IPS-NIHi11 (cell line): ENCODE measurements at regions not wholly inside any gene's neighbourhood (a gene's known extent, or its start where the extent isn't known, plus 50 kb on each side); places are given as distances from the start of the nearest gene placed in this dataset.

Experiments
- DNase-seq: peaks from one replicate; pipeline ENCODE4 v3.0.0; 2012; ENCODE audit warnings: mixed read lengths, low spot score

DNA sequence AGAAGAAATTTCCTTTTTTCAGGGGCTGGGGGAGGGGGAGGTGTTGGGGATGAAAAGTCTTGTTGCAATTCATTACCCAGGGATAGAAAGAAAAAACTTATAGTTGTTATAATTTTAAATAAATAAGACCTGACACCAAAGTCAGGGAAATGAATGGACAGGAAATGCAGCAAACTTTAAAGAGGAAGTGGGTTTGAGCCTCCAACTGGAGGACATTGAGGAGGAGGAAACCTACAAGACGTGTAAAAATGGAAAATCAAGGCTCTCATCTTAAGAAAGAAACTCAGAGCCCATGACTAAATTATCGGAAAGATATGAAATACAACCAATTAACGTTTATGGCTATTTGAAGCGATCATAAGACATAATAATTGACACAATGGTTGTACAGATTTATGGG, 54.4 kb downstream of the NIBAN1 start:
- DNase-seq, result no peak

DNA sequence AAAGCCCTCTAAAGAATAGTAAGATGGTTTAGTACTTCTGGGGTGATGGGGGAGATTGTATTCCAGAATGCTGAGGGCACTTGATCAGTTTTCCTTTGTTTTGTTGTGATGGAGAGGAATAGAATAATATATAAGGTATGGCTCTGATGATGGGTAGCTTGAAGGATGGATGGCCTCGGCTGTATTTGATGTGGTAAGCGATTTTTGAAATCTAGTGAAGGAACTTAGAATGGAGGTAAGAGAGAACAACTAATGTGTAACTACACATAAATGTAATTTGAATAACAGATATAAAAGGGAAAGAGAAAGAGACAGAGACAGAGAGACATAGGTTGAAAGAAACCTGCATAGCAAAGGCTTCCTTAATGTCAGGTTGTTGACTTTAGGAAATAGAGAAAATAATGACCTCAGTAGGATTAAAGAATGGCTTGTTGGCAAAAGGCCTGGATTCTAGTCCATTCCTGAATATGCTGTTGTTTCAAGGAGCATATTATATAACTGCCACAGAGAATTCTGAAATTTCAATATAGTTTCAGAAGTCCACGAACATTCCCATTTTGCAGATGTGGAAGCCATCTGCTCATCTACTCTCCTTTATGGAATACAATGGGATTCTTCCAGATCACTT, 58.7 kb downstream of the NIBAN1 start:
- DNase-seq, result no peak

DNA sequence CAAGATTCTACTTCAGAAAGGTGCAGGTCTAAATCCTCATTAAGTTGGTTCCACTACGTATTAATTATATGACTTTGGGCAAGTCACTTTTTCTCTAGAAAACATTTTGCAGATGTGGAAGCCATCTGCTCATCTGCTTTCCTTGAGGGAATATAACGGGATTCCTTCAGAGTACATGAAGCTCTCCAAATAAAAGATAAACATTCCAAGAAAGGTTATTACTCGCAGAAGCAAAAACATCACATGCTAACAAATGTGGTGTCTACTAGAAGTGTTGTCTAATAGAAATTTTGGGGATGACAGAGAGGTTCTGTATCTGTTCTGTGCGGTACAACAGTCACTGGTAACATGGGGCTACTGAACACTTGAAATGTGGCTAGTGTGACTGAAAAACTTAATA, 60.2 kb downstream of the NIBAN1 start:
- DNase-seq, result no peak

DNA sequence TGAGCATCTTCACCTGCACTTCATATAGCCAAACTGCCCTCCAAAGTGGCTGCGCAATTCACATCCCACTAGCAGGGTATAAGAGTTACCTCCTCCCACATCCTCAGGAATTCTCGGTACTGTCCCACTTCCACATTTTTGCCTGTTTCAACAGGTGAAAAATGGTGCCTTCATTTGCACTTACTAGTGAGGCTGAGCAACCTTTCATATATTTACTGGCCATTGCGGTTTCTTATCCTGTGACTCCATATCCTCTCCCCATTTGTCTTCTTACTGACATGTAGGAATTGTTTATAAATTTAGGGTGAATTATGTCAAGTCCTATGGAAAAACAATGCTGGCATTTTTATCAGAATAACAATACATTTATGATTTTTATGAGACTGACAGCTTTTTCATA, 61.9 kb downstream of the NIBAN1 start:
- no peak for DNase-seq

DNA sequence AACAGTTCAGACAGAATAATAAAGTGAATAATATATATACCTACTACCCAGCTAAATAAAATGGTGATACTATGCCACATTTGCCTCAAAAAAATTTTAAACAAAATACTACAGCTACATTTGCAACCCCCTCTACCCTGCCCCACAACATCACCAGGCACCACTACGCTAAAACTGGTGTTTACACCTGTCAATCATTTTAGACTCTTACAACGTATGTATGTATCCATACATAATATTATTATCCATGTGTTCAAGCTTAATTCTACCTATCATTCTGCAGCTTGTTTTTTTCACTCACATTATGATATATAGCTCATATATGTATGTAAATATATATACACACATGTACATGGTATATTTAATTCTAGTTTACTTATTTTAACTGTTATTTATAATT, 62.5 kb downstream of the NIBAN1 start:
- DNase-seq, result no peak

DNA sequence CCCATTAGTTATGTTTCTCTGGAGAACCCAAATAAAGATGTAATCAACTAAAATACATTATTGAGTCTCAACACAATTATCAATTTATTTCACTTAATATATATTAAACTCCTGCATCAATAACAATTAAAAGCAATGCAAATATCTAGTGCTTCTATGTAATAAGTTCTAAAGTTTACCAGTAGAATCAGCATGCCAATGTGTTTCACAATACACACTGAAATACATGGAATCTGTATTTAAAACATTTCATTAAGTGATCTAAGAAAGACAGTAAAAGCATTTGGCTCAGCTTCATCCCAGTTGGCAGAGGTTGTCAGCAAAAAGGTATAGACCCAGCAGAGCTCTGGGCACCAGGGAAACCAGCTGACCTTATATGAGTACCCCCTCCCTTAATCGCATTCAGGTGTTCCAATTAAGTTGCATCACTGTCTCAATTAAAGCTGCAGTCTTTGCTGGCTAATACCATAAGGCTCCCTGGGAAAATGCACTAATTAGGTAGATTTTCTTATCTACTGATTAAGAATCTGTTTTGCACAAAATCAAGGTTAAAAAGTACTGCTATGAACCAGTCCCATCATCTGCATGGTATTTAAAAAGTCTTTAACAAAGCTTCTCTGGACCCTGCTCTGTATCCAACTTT, 63.1 kb downstream of the NIBAN1 start:
- no peak for DNase-seq

DNA sequence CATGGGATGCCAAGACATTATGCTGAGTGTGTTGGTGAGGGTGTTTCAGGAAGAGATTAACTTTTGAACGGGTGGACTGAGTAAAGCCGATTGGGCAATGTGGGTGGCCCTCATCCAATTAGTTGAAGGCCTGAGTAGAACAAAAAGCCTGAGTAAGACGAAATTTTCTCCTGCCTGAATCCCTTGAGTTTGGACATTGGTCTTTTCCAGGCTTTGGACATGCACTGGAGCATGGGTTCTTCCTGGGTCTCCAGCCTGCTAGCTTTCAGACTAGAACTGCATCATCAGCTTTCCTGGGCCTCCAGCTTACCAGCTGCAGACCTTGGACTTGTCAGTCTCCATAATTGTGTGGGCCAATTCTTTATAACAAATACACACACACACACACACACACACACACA, 63.6 kb downstream of the NIBAN1 start:
- DNase-seq, result no peak

DNA sequence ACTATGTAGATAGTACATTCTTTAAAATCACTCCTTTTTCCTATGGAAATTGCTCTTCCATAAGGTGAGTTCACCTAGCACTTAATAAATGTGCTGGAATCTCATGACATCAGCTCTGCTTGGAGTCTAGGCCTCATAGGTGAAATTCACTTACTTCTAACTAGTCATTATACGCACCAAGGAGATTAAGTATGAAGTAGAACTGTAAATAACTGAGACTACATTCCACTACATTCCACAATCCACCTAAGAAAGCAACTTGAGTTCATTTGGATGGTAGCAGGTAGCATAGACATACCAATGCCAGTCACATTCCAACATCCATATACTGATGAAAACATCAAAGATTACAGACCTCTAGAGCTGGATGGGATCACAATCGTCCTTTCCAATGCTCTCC, 64.3 kb downstream of the NIBAN1 start:
- no peak for DNase-seq

DNA sequence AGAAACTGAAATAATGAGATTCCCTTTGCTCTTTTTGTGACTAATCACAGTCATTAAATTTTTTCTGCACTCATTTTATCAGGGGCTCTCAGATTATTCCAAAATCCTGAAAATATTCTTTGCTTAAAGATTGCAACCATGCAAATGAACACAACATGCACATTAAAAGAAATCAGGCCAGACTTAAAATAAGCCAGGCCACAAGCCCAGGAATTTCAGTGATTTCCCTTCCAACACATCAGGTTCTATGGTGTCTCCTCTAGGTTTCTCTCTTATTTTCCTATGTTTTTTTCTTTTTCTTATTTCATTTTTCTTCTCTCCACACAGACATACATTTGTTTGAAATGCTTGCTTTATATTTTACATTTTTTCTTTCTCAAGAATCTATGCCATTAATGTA, 65.3 kb downstream of the NIBAN1 start:
- no peak for DNase-seq

DNA sequence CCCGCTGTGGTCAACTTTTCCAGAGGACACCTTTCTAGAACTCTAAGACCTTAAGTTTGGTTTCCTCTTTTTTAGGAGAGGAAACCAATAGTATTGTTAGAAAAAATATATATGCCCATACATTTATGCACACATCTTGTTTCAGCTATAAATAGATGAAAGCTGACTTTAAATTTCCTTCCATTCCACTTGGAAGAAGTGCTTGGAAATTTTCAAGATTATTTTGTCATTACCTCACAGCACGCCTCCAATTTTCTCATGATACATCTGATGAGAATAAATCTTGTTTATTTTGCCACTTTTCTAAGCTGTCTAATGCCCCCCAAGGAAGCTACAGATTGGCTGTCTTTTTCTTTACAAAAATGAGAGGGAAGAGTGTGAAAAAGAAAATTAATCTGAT, 65.8 kb downstream of the NIBAN1 start:
- DNase-seq, result no peak

DNA sequence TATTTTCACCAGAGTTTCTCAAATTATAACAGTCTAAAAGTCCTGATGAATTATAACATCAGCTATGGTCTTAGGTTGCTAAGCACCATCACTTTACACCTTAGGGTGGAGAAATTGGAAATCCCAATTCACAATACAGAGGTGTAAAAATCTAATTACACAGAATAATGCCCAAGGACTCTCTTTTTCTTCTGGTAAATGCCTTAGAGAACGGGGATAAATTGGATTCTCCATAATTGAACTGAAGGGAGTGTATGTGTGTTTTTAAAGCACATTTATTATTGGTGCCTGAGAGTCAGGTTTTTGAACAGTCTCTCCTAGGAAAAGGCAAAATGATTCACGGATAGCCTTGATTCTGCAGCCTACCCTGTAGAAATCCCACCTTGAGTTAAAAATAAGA, 66.8 kb downstream of the NIBAN1 start:
- no peak for DNase-seq

DNA sequence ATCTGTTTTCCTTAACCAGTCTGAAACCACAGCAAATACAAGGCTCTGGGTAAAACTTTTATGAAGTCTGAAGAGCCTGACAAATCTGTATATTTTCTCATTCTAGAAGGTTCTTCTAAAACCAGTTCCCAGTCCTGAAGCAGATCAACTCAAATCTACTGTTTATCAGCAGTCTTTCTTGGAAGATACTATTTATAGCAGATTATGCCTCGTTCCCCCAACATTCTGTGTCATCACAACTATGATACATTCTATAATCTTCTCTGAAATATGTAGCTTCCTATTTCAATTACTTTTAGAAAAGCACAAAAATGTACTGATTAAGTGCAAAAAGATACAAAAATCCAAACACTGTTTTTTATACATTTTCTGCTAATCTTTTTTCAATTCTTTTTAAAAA, 67.5 kb downstream of the NIBAN1 start:
- DNase-seq, result no peak

DNA sequence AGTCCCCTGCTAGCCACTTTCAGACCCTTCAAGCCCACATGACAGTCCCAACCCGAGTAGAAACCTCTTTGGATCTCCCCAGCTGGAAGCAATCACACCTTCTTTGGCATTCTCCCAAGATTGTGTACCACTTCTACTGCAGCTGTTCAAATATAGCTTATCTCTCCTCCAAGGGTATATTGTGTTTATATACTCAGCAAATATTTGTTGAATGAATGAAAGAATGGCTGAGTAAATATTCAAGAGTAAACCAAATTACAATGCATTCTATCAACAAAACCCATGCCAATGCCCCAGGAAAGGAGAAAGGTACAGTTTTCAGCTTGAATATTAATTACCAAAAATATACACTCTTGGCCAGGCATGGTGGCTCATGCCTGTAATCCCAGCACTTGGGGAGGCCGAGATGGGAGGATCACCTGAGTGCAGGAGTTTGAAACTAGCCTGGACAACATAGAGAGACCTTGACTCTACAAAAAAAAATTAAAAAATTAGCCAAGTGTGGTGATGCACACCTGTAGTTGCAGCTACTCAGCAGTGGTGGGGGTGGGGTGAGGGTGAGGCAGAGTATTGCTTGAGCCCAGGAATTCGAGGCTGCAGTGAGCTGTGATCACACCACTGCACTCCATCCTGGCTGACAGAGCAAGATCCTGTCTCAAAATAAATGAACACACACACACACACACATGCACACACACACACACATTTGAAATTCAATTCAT, 68.5 kb downstream of the NIBAN1 start:
- no peak for DNase-seq

DNA sequence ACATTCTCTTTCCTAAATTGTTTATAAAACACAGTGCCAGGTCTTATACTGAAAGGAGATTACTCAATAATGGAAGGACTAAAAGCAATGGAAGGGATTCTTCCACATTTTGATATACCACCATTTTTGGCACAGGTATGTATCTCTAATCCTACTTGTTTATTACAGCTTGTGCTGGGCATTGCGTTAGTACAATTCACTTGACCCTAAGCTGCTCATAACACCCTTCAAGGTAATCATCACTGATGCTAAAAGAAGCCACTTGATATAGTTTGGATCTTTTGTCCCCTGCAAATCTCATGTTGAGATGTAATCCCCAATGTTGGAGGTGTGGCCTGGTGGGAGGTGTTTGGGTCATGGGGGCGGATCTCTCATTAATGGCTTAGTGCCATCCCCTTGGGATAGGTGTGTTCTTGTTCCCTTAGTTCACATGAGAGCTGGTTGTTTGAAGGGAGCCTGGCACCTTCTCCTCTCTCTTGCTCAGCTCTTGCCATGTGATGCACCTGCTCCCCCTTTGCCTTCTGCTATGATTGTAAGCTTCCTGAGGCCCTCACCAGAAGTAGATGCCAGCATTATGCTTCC, 71.1 kb downstream of the NIBAN1 start:
- DNase-seq, result no peak

DNA sequence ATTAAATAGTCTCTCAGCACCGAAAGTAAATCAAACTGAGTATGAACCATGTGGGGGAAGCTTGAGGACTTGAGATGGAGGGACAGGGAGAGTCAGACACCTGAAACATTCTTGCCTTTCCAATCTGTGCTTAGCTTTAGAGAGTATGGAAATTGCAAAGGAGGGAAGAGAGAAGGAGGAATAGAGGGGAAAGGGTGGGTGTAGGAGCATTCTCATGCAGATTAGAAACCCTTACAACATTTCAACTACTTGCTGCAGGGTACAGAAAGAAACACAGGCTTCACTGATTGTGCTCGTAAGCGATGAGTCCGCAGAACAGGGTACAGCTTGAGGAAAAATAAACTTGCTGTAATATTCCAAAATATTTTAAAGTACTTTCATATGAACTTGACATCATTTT, 73.8 kb downstream of the NIBAN1 start:
- no peak for DNase-seq

DNA sequence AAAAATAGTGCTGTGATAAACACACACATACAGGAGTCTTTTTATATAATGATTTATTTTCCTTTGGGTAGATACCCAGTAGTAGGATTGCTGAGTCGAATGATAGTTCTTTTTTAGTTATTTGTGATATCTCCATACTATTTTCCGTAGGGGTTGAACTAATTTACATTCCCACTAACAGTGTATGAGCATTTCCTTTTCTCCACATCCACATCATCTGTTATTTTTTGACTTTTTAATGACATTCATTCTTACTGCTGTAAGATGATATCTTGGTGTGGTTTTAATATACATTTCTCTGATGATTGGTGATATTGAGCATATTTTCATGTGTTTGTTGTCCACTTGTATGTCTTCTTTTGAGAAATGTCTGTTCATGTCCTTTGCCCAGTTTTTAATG, 78.3 kb downstream of the NIBAN1 start:
- no peak for DNase-seq

DNA sequence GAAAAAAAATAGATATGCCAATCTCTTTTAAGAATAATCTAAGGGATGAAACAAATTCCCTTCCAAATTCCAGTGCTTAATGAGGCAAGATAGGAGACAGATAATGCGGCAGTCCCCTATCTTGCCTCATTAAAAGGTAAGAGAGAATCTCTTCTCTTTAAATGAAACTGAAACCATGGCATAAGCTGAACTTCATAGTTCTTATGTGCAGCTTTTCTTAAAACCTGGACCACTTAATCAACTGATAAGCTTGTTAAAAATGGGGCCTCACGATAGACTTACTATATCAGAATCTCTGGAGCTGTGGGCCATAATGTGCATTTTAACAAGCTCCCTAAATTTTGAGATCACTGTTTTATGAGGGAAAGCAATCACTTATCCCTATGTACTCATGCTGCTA, 79.2 kb downstream of the NIBAN1 start:
- DNase-seq, result no peak

DNA sequence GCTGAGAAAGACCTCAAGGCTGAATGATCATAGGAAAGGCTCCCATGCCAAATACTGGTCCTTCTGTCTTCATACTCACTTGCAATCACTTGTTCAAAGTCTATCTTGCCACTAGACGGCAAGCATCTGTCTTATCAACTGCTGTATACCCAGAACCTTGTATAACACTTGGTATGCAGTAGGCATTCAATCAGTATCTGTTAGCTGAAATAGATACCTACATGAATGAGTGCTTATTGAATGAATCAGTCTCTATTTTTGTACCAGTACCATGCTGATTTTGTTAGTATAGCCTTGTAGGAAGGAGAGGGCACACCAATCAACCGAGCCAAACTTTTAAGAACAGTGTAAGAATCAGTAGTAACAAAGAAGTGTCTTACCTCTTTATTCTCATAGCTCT, 80.6 kb downstream of the NIBAN1 start:
- no peak for DNase-seq

DNA sequence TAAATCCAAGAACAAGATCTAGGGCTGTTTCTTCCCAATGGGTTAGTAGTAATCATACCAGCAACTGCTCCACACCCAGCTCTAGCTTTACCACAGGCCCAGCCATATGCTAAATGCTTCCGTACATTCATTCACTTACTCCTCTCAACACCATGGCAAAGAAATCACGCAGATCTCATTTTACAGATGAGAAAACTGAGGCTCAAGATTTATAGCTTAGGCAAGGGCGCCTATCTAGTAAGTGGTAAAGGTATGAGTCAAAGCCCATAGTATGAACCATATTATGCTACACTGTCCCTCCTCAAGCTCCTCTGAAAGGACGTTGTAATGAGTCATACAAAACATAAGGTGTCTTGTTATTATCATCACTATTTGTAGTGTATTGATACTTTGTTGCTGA, 82.2 kb downstream of the NIBAN1 start:
- no peak for DNase-seq

DNA sequence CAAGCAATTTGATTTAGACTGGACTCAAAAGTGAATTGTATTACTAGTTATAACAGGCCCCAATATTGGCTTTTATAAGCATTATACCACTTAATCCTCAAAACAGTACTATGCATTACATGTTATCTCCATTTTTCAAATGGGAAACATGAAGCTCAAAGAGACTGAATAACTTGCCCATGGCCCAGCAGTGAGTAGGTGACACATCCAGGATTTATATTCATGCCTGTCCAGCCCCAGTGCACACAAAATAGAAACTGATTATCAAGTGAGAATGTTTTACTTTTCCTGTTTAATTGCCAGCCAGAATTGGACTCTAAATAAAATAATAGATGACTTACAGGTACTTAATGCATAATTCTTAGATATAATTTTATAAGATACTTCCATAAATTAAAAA, 82.9 kb downstream of the NIBAN1 start:
- no peak for DNase-seq

DNA sequence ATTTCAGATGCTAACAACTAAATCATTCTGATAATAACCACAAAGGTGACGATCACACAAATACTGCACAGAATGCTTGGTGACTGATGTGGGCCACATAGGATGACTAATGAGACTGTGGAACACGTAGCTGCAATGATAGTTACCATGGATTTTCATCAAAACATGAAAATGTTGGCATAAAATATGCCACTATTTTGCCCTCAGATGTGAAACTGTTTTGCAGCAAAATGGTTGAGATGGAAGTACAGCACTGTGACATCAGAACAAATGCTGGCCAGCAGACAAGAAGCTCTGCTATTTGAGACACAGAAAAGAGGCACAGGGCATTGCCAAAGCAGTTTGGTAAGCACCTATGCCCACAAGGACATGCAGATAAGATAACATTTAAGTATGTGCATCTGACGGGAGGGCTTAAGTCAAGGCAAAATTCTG, 83.8 kb downstream of the NIBAN1 start:
- no peak for DNase-seq

DNA sequence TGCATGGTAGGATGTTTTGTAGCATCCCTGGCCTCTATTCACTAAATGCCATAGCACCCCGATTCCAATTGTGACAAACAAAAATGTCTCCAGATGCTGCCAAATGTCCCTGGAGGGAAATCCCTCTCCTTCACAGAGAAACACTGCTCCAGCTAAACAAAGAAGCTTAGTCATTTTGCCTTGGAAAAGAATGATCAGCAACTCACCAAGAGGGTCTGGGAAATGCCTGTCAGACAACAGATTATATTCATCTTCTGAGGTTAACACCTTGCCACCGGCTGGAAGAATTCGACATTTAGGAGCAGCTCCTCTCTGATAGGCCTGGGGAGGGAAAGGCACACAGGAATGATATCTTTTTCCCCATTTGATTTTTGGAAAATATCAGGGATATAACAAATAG, 84.4 kb downstream of the NIBAN1 start:
- DNase-seq, result no peak

DNA sequence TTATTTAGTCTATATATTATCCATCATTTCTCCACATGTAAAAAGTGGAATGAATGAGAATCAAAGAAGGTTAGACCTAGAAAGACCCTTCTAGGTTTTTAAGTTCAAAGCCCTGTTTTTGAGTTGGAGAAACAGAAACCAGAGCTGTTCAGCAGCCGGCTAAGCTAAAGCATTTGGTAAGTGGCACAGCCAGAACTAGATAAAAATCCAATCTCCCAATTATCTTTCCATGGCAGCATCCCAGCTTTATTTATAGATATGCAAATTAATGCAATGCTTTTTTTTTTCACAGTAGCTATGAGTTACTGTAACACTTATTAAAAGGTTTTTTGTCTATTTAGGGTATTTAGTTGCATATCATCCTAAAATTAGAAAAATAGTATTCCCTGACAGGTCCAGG, 85.1 kb downstream of the NIBAN1 start:
- DNase-seq, result no peak
